ENCODE measurements at regions not wholly inside any gene's neighbourhood (a gene's known extent, or its start where the extent isn't known, plus 50 kb on each side); places are given as distances from the start of the nearest gene placed in this dataset.
"Not testable (repeated sequence)": the region's sequence is repeated elsewhere in the genome, so short reads cannot be mapped to it uniquely, and the experiment has no call there.

DNA sequence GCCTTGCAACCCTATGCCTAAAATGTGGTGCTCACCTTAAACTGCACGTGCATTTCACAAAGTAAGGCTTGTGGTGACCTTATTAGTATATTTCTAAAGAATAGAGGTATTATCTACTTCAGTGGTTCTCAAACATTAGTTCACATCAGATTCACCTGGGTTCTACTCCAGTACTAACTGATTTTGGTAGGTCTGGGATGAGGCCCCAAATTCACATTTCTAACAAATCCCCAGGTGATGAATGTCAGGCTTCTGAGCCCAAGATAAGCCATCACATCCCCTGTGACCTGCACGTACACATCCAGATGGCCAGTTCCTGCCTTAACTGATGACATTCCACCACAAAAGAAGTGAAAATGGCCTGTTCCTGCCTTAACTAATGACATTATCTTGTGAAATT, 329.1 kb upstream of the KCNMB2 start:
- TF ChIP-seq, protein P1, sequence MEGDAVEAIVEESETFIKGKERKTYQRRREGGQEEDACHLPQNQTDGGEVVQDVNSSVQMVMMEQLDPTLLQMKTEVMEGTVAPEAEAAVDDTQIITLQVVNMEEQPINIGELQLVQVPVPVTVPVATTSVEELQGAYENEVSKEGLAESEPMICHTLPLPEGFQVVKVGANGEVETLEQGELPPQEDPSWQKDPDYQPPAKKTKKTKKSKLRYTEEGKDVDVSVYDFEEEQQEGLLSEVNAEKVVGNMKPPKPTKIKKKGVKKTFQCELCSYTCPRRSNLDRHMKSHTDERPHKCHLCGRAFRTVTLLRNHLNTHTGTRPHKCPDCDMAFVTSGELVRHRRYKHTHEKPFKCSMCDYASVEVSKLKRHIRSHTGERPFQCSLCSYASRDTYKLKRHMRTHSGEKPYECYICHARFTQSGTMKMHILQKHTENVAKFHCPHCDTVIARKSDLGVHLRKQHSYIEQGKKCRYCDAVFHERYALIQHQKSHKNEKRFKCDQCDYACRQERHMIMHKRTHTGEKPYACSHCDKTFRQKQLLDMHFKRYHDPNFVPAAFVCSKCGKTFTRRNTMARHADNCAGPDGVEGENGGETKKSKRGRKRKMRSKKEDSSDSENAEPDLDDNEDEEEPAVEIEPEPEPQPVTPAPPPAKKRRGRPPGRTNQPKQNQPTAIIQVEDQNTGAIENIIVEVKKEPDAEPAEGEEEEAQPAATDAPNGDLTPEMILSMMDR (IDR thresholded peaks at IDR 0.05), result not testable (repeated sequence)
- TF ChIP-seq POLR2A (IDR thresholded peaks at IDR 0.05), result not testable (repeated sequence)
